Spleen (tissue), 7 donors: ENCODE measurements at regions not wholly inside any gene's neighbourhood (a gene's known extent, or its start where the extent isn't known, plus 50 kb on each side); places are given as distances from the start of the nearest gene placed in this dataset.

Experiments
- POLR2A ChIP-seq, 3 donors: fragments of 450-650 bp; IDR thresholded peaks; one replicate each; pipeline ENCODE4 v1.5.1; 2017; ENCODE audit warnings: antibody characterized with exemption in 3 of 3, mild to moderate bottlenecking in 1 of 3
- TF ChIP-seq, protein P1 (sequence below), 11 experiments: fragments of 200-600 bp in 7 of 11; fragments of 450-650 bp in 4 of 11; sonication (generic) in 4 of 11; IDR thresholded peaks in 8 of 11; conservative IDR thresholded peaks in 3 of 11; 1 replicate in 7 of 11; 2 replicates in 4 of 11; pipeline versions ENCODE4 v1.4.0 to v1.8.0; 2016 to 2021; ENCODE audit warnings: antibody characterized with exemption in 11 of 11, inconsistent platforms in 4 of 11, mild to moderate bottlenecking in 1 of 11
- donor health status: DM: no; HTN: no; CAD: no; lungs with moderate emphysema.
- donor health status: DM: no; HTN: no; CAD: no.
- donor health status: DM: no; HTN: no; CAD: no.

DNA sequence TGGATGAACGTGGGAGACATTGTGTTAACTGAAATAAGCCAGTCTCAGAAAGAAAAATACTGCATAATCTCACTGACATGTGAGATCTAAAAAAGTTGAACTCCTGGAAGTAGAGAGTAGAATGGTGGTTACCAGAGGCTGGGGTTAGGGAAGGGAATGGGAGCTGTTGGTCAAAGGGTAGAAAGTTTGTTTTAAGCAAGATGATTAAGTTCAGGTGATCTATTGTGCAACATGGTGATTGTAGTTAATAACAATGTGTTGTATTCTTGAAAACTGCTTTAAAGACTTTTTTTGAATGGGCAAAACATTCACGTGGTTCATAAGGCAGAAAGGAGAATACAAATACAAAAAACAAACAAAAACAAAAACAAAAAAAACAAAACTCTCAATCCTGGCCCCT, 460.4 kb upstream of the TBX3 start:
- no peak for TF ChIP-seq POLR2A (IDR thresholded peaks at IDR 0.05)
- TF ChIP-seq, protein P1, sequence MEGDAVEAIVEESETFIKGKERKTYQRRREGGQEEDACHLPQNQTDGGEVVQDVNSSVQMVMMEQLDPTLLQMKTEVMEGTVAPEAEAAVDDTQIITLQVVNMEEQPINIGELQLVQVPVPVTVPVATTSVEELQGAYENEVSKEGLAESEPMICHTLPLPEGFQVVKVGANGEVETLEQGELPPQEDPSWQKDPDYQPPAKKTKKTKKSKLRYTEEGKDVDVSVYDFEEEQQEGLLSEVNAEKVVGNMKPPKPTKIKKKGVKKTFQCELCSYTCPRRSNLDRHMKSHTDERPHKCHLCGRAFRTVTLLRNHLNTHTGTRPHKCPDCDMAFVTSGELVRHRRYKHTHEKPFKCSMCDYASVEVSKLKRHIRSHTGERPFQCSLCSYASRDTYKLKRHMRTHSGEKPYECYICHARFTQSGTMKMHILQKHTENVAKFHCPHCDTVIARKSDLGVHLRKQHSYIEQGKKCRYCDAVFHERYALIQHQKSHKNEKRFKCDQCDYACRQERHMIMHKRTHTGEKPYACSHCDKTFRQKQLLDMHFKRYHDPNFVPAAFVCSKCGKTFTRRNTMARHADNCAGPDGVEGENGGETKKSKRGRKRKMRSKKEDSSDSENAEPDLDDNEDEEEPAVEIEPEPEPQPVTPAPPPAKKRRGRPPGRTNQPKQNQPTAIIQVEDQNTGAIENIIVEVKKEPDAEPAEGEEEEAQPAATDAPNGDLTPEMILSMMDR (IDR thresholded peaks at IDR 0.05 in 8 of 11, conservative IDR thresholded peaks at IDR 0.05 in 3 of 11) = no peak
